ENCODE measurements at regions not wholly inside any gene's neighbourhood (a gene's known extent, or its start where the extent isn't known, plus 50 kb on each side); places are given as distances from the start of the nearest gene placed in this dataset.

GRCh38 chr3:79542-79941, 117.0 kb upstream of the CHL1 start:
- TF ChIP-seq CTCF (IDR thresholded peaks at IDR 0.05) = no peak
- no peak for TF ChIP-seq EZH2 (IDR thresholded peaks at IDR 0.05; ENCODE audit: borderline replicate concordance, insufficient read depth, low read depth, low read length, poor library complexity, severe bottlenecking)

Data from B cell (primary cell).